Stimulated activated CD8-positive, alpha-beta memory T cell treated with anti-CD3 and anti-CD28 coated beads, Interleukin-4, amount 100 ng/mL, for 24 hours (primary cell): ENCODE measurements at regions not wholly inside any gene's neighbourhood (a gene's known extent, or its start where the extent isn't known, plus 50 kb on each side); places are given as distances from the start of the nearest gene placed in this dataset.

Experiments used
- DNase-seq: peaks from one replicate; pipeline ENCODE4 v3.0.0-alpha.2; 2020; ENCODE audit warnings: low read depth

DNA sequence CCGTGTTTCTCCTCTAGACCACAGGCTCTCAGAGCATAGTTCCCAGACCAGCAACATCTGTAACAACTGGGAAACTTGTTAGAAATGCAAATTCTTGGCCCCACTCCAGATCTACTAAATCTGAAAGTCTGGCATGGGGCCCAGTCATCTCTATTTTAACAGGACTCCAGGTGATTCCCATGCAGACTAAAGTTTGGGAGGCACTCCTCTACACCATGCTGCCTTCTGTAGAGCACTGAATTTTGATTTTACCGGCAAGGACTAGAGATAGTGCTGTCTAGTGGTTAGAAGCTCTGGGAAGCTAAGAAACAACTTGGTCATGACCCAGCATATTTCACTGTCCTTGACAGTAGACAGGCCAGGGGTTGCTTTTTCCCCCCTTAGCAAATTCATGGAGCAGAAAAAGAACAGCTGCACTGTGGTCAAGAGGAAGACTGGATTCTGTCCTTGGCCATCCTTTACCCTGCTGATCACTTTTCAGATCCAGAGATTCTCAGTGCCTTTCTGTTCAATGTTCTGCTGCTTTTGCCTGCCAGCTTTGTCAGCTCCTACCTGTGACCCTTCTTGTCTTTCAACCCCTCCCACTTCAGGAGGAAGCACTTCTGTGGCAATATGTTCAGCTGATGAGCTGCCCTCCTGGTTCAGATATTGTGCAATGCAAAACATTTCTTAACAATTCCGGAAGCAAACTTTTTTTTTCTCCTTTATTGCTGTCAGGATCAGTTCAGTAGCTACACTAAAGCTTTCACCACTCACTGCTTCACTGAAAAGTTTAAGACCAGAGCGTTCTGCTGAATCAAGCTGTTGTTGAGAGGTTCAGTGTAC is 133.8 kb upstream of the NUDT4 start:
- no peak for DNase-seq

DNA sequence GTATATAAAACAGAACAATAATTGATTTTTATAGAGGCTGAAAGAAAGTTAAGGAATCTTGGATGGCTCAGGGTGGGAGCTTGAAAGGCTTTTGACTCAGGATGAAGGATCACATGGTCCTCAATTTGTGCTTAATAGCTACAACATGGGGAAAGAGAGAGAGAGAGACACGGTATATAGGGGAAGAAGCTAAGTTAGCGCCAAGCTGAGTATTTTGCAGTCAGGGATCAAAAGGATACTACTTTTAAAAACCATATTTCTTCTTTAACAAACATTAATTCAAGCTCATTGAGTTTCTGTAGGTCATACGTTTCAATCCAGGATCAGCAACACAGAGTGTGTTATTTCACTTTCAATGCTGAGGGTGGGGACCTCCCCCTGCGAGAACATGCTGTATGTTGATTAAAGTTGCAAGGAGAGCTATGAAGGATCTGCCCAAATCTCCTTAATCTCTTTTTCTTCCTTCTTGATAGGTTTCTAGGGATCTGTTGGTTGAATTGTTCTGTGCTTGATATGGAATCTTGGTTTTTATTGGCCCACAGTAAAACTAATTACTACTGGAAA is 133.1 kb upstream of the NUDT4 start:
- no peak for DNase-seq

DNA sequence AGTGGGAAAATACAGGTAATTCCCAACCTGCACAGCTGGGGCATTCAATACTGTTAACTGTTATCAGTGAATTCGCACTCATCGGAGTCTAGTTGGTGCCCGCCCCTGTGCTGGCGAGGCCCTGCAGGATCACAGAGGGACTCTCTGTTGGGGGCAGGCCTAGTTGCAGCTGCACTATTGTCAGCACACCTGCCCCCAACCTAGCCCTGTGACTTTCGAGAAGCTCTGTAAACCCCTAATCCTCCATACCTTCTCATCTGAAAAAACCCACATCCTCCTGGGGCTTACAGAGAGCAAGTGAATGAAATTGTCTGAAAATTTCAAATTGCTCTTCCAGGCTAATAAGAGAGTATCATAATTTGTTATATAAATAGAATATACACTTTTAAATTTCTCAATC is 132.2 kb upstream of the NUDT4 start:
- DNase-seq, result no peak

DNA sequence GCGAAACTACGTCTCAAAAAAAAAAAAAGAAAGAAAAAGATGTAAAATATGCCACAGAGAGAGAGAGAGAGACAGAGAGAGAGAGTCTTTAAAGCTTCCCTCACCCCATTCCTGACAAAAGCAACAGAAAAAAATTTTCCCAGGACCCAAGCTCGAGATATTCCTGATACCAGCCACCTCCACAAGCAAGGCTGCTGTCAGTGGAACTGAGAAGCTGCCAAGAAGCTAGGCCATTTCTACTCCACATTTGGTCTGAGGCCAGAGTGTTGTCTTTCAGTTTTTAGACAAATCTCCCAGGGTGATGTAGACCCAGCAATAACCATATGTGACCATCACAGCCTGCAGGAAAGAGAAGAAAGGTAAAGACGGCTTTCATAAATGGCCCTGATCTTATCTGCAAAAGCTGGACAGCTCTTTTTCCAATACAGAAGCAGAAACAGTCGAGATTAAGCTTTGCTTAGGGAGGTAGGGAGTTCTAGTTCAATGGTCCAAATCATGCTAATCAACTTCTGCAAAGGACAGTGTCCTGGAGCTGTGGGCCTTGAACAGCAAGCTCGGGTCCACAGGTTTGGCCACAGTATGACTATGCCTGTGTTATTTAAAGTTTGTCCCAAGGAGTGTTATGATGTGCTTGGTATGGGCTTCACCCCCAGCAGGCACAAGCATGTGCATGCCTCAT is 130.3 kb upstream of the NUDT4 start:
- DNase-seq, result no peak

DNA sequence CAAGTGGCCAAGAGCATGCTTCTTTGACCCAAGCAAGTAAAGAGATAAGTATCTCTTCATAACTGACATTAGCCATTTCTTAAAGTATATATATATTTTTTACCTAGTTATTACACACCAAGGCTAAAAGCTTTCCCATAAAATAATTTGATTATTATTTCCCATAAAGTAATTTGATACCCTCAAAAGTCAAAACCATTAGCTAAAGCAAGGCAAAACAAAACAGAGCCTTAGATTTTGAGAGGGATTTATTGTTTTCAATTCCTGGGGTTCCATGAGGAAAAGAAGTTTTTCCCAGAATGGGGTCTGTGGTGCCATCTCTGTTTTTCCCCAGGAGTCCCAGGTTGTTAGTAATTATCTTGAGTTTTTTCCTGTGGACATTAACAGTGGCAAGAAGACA is 125.5 kb upstream of the NUDT4 start:
- DNase-seq, result no peak

DNA sequence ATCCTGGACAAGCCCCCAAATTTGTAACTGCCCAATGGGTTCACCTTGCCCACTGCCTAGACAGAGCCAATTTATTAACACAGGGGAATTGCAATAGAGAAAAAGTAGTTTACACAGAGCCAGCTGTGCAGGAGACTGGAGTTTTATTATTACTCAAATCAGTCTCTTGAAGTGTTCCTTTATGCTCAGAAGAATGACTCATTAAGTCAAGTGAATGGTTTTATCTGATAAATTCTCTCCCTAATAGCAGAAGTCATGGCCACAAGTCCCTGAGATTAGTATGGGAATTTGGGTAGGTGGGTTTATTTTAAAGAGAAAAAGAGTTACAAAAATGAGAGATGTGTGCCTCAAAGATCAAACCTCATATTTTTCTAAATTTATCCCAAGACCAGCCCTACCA is 122.8 kb upstream of the NUDT4 start:
- no peak for DNase-seq

DNA sequence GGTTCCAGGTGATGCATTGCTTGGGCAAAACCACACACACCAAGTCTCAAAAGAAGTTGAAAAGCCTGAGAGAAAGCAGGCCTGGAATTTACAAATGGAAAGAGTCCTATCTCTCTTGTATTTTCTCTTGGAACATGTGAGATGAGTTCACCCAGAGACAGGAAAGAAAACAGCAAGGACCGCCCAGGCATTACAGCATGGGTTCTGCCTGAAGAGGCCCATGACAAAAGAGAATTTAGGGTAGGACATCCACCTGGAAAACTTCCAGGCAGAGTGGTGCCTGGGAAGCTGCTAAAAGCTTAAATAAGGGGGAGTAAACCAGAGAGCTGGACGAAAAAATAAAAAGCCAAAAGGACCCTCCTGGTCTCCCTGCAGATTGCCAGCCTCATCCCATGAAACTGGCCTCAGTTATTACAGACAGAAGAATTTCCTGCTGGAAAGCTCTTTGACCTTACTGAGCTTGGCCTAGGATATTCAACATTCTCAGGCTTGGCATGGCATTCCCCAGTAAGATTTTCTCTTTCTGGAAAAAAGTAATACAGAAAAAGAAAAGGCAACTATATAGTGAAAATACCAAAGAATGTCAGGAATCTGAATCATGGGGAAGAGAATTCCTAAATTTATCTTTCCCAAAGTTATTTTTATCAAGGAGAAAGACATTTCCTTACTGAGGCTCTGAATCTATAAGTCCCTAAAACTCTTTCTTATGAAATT is 121.3 kb upstream of the NUDT4 start:
- no peak for DNase-seq

DNA sequence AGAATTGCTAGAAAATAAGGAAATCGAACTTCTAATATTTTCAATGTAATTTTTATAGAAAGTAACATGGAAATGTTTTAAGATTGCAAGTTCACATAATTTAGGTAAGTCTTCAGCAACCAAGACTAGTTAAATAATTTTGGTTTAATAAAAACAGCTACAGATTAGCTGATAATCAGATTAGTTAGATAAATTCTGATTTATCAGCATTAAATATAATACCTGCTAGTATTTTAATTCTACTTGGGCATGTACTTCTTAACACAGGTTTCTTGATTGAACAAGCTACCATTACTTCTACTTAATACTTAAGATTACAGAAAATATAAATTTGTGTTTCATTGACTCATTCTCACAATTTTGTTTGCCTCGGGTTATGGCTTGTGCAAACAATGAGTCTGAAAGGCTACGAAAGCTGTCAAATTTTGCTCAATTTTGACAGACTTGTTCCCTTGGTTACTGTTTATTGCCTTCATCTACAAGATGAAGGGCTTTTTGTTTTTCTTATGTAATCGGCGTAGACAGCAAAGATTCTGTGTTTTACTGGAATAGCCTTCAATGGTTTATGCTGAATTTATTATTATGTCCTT is 116.1 kb upstream of the NUDT4 start:
- no peak for DNase-seq

DNA sequence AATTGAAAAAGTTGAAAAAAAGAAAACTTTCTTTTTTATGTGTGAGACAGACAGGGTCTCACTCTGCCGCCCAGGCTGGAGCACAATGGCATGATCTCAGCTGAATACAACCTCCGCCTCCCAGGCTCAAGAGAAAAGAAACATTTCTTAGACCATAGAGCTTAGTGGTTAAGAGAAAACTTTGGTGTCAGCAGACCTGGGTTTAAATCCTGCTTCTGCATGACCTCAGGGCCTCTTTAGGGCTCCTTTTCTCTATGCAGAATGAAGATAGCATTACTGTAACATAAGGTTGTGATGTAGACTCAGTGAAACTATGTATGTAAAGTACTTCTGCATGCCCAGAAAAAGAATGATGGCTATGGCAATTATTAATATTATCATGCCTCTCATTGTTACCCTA is 104.7 kb upstream of the NUDT4 start:
- no peak for DNase-seq

DNA sequence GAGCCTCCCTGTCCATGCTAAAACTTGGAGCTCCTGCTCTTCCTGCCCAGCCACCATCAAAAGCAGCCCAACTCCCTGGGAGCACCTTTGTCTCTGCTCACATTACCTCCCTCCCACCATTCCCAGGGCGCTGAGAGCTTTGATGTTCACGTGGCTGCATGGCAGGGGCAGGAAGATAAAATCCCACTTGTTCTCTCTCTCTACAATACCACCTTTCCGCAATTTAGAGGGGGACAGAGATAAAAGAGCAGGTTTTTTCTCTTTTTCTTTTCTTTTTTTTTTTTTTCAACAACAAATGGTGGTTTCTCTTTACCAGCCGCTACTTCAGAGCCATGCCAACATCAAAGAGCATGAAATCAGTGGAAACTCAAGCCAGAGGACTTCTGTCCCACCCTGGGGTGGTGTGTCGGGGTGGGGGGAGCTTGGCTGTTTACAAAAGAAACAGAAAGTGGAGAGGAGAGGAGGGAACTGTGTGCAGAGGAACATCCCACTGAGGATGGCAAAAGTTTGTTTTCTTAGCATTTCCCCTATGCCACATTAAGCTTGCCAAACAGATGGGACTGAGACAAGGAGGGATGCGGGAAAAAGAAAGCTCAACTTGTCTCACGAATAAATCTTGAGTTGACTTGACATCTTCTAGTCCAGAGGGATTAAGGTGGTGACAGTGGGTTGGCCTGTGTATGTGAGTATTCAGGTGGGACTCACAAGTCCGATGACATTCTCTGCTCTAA is 103.7 kb upstream of the NUDT4 start:
- DNase-seq, result no peak

DNA sequence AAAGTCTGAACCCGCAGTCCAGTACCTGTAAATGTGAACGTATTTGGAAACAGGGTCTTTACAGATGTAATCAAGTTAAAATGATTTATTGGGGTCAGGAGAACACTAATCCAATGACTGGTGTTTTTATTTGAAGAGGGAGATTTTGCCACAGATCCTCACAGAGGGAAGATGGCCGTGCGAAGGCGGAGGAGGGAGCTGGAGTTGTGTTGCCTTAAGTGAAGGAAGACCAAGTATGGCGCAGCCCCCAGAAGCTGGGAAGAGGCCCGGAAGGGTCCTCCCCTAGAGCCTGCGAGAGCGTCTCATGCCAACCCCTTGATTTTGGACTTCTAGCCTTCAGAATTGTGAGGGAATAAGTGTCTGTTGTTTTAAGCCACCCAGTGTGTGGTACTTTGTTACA is 102.8 kb upstream of the NUDT4 start:
- DNase-seq, result no peak

DNA sequence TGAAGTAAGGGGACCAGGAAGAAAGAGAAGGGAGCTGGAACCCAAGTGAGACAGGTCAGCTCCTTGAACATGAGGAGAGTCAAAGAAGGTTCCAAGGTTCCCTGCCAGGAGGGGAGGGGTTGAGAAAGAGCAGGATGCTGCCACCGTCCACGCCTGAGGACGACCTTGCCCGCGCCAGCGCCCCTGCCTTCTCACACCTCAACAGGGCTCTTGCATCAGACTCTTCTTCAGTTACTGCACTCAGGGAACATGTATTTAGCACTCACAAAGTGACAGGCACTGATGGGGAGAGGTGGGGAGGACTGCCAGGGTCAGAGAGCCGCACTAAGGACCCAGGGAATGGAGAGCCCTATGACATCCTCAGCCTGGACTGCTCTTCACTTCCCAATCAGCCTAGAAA is 102.1 kb upstream of the NUDT4 start:
- DNase-seq, result no peak

DNA sequence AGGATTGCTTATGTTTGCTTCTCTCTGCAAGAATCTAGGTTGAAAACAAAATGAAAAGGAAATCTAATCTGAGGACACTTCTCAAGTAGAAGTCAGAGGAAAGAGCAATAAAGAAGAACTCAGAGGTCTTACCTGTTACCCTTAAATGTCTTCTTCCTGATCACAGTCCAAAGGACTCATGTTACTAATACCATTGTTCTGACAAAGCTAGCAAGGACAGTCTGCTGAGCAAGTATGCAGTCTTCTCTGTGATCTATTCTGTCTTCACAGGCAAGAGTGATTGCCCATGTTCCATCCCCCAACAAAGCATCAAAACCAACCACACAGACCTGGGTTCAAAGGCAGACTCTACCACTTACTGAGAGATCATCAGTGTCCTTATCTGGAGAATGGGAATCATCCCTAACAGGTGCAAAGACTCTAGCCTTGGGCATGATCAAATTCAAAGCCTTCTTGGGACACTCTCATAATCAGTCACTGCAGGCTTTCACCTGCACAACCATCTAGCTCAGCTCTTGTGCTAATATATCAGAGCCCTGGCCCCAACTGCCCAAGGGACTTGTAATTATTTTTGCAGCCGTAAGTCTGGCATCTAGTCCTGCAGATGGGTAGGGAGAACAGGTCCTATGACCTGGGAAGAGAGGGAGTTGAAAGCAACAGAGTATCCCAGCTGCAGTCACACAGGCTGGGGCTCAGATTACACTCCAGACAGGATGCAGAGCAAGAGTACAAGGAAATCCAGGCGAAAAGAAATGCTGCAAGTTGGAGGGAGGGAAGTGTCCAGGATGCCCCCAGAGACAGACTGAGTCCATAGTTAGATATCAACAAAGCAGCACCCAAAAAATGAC is 97.9 kb upstream of the NUDT4 start:
- DNase-seq, result no peak

DNA sequence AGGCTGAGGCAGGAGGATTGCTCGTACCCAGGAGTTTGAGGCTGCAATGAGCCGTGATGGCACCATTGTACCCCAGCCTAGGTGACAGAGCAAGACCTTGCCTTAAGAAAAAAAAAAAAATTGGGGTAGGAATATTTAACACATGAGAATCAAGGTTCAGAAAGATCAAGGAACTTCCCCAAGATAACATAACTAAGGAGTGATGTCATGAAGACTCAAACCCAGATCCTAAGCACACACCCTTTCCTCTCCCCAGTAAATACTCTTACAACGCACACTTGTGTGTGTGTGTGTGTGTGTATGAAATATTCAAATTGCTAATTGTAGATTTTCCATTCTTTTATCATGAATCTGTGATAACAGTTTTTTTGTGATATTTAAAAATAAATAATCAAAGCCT is 90.6 kb upstream of the NUDT4 start:
- DNase-seq, result no peak

DNA sequence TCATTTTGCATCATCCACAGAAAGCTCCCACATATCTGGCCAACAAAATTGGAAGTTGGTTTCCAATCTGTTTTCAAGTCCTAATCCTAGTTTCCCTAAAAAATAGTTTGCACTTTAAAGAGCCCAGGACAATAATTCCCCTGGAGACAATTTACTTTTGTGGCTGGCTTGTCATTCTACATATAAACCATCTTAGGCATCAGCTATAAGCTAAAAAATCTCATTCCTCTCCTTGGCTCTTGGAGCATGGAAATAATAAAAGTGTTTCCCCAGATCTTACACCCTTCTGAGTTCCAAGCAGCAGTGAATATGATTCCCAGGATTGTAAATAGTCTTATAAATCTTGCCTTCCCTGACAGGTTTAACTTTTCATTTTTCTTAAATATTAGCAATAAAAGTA is 89.1 kb upstream of the NUDT4 start:
- DNase-seq, result no peak

DNA sequence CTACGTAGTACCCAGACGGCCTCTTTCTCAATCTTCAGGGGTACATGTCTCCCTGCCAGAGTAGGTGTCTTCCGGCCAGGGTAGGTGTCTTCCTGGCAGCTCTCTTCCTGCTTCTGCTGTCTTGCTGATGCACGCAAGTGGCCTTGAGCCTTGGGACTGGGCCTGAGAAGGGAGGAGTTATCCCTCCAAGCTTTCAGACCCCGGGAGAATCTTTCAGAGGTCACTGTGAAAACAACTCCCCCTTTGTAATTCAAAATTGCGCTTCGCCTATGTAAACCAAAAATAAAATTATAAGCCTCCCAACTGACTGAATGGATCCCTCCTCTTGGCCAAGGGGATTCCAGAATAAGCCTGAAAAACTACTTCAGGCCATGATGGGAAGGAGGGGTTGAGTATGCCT is 87.3 kb upstream of the NUDT4 start:
- no peak for DNase-seq

DNA sequence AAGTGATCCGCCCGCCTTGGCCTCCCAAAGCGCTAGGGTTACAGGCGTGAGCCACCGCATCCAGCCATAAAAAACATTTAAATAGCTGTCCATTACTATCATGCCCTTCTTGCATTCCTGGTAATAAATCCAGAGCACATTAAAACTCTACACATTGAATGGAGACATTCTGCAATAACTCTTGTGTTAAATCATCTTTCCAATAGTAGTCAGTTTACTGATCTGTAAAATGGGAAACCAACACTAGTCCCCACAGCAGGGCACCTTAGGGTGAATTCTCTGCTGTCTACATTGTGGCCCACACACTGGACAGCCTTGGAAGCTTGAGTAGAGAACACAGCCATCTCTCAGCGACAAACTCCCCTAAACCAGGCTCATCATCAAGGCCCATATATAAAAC is 85.5 kb upstream of the NUDT4 start:
- no peak for DNase-seq

DNA sequence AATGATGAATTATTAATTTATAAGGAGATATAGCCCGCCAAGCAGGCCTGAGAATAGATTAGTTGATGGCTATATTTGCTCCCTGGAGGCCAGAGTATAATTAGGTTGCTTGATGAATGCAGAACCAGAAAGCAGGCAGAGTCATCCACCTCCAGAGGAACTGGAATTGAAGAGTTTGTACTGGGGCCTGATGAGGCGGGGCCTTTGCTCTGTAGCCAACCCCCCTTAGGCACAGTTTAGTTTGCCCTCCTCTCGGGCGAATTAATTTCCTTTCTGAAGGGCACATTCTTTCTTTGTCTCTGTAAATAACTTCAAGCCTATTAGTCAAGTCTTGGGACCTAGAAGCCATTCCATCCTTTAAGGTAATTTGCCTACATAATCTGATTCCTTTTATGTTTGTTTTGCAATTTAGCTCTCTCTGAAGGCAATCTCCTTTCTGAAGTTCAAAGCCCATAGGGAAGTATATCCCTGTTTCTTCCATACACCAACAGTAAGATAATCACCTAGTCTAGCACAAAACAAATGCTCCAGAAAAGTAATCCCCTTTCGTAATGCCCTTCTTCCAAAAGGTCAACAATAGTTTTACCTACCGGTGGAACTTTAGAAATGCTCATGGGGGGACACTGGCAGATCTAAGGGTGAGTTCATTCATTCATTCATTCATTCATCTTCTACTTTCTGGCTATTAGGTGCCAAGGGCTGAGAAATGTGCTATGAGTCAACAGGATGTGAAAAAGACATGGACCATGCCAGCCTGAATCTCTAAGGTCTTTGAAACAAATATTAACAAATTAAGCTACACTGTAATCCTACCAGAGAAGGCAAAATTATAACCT is 84.8 kb upstream of the NUDT4 start:
- no peak for DNase-seq

DNA sequence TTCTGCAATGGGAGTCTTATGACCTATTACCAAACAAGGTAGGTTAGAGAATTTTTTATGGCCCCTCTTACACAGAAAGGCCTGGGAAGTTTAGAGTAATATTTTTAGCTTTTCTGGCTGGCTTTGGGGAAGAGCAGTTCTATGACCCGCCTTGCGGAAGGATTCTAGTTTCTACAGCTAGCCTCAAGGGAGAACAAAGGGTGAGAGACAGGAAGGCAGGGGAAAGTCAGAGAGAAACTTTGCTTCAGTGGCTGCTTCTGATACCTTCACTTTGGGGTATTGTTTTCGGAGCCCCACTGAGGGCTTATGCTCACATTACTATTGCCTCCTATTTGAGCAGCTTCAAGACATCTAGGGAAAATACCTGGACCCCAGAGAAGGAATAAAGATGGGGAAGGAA is 80.7 kb upstream of the NUDT4 start:
- no peak for DNase-seq

DNA sequence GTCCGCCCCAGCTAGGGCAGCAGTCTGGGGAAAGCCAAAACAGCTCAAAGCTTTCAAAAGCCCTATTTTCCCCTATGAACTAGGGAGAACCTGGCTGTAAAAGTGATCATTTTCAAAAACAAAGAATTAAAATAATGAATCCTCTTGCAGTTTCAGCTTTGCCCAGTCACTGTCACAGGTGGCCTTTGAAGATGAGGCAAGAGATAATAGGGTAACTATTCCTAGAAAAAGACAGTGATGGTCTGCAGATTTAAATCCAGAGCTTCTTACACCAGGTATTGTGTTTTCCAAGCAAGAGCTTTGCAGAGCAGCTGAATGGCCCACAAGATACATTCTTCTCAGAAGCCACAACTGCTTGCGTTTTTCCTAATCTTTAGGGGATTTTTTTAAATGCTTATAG is 80.2 kb upstream of the NUDT4 start:
- no peak for DNase-seq
